ENCODE measurements at regions not wholly inside any gene's neighbourhood (a gene's known extent, or its start where the extent isn't known, plus 50 kb on each side); places are given as distances from the start of the nearest gene placed in this dataset.
"Not testable (repeated sequence)": the region's sequence is repeated elsewhere in the genome, so short reads cannot be mapped to it uniquely, and the experiment has no call there.

DNA sequence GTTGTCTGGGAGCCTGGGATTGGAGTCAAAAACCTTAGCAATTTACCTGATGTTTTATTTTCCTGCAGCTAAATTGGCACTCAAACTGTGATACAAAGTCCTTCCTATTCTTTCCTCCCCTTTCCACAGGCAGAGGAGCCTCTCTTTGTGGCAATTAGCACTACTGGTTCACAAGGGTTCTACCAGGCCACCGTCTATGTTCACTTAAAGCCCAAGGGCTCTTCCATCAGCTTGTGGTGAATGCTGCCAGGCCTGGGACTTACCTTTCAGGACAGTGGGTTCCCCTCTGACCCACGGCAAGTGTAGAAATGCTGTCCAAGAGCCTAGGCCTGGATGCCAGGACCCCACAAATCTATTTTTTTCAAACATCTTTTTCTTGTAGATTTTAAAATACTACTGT is 251.9 kb upstream of the B3GALT2 start:
- H3K4me3 ChIP-seq, result no peak overlapping the region
- no peaks in the 10 kb centered on the region for H3K79me2 ChIP-seq
- no peaks in the 10 kb centered on the region for H3K4me1 ChIP-seq (ENCODE audit: insufficient read depth)
- H4K20me1 ChIP-seq (ENCODE audit: insufficient read depth, poor library complexity, severe bottlenecking), result no peaks in the 10 kb centered on the region
- WGBS (ENCODE audit: low lambda C conversion rate, missing lambda C conversion rate), result 94% methylated on average over 2 of the region's 2 CpGs
- no peaks in the 10 kb centered on the region for H3K9me3 ChIP-seq (ENCODE audit: low read depth)
- no peak overlapping the region for H2AFZ ChIP-seq
- H3K4me2 ChIP-seq, result no peak overlapping the region
- no peak overlapping the region for H3K27ac ChIP-seq
- TF ChIP-seq EZH2 (IDR thresholded peaks at IDR 0.05; ENCODE audit: borderline replicate concordance) (no peak), EZH2phosphoT487 (IDR thresholded peaks at IDR 0.05; ENCODE audit: low read depth, severe bottlenecking, unreplicated experiment) (no peak)
- TF ChIP-seq, protein P1, sequence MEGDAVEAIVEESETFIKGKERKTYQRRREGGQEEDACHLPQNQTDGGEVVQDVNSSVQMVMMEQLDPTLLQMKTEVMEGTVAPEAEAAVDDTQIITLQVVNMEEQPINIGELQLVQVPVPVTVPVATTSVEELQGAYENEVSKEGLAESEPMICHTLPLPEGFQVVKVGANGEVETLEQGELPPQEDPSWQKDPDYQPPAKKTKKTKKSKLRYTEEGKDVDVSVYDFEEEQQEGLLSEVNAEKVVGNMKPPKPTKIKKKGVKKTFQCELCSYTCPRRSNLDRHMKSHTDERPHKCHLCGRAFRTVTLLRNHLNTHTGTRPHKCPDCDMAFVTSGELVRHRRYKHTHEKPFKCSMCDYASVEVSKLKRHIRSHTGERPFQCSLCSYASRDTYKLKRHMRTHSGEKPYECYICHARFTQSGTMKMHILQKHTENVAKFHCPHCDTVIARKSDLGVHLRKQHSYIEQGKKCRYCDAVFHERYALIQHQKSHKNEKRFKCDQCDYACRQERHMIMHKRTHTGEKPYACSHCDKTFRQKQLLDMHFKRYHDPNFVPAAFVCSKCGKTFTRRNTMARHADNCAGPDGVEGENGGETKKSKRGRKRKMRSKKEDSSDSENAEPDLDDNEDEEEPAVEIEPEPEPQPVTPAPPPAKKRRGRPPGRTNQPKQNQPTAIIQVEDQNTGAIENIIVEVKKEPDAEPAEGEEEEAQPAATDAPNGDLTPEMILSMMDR (IDR thresholded peaks at IDR 0.05; ENCODE audit: poor library complexity), result no peak
- no peak for DNase-seq (ENCODE audit: low spot score)
- no peaks in the 10 kb centered on the region for H3K9me2 ChIP-seq (replicated peaks; ENCODE audit: insufficient read depth)
- H3K27me3 ChIP-seq, result no peaks in the 10 kb centered on the region
- no peaks in the 10 kb centered on the region for H3K36me3 ChIP-seq (replicated peaks; ENCODE audit: insufficient read depth, low read depth)

DNA sequence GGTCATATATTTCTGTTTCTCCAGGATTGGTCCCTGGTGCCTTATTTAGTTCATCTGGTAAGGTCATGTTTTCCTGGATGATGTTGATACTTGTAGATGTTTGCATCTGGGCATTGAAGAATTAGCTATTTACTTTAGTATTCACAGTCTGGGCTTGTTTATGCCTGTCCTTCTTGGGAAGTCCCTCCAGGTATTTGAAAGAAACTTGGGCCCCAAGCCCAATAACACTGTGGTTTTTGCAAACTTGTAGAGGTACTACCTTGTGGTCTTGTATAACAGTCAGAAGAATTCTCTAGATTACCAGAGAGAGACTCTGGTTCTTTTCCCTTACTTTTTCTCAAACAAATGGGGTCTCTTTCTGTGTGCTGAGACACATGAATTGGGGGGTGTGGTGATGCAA is 251.4 kb upstream of the B3GALT2 start:
- no peaks in the 10 kb centered on the region for H3K36me3 ChIP-seq (replicated peaks; ENCODE audit: insufficient read depth, low read depth)
- no peak overlapping the region for H2AFZ ChIP-seq
- no peak overlapping the region for H3K27ac ChIP-seq
- no peak for TF ChIP-seq EZH2 (IDR thresholded peaks at IDR 0.05; ENCODE audit: borderline replicate concordance)
- TF ChIP-seq, protein P1 (IDR thresholded peaks at IDR 0.05; ENCODE audit: poor library complexity), result no peak
- TF ChIP-seq EZH2phosphoT487 (IDR thresholded peaks at IDR 0.05; ENCODE audit: low read depth, severe bottlenecking, unreplicated experiment), result no peak
- H3K4me2 ChIP-seq, result no peak overlapping the region
- no peaks in the 10 kb centered on the region for H3K27me3 ChIP-seq
- H3K79me2 ChIP-seq, result no peaks in the 10 kb centered on the region
- no peak for DNase-seq (ENCODE audit: low spot score)
- H3K4me3 ChIP-seq, result no peak overlapping the region
- H4K20me1 ChIP-seq (ENCODE audit: insufficient read depth, poor library complexity, severe bottlenecking), result no peaks in the 10 kb centered on the region
- no peaks in the 10 kb centered on the region for H3K9me2 ChIP-seq (replicated peaks; ENCODE audit: insufficient read depth)
- no peaks in the 10 kb centered on the region for H3K4me1 ChIP-seq (ENCODE audit: insufficient read depth)
- no peaks in the 10 kb centered on the region for H3K9me3 ChIP-seq (ENCODE audit: low read depth)

DNA sequence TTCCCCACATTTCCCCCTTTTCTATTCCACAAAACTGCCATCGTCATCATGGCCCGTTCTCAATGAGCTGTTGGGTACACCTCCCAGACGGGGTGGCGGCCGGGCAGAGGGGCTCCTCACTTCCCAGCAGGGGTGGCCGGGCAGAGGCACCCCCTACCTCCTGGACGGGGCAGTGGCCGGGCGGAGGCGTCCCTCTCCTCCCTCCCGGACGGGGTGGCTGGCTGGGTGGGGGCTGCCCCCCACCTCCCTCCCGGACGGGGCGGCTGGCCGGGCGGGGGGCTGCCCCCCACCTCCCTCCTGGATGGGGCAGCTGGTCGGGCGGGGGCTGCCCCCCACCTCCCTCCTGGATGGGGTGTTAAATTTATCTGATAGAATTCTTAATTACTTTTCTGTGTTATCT is 250.9 kb upstream of the B3GALT2 start:
- H3K36me3 ChIP-seq (replicated peaks; ENCODE audit: insufficient read depth, low read depth); H3K79me2 ChIP-seq; H3K27ac ChIP-seq; H4K20me1 ChIP-seq (ENCODE audit: insufficient read depth, poor library complexity, severe bottlenecking); H3K4me2 ChIP-seq; H2AFZ ChIP-seq; H3K9me2 ChIP-seq (replicated peaks; ENCODE audit: insufficient read depth); DNase-seq (ENCODE audit: low spot score); H3K4me1 ChIP-seq (ENCODE audit: insufficient read depth); H3K27me3 ChIP-seq; H3K4me3 ChIP-seq; H3K9me3 ChIP-seq (ENCODE audit: low read depth): not testable (repeated sequence)
- 100% methylated on average over 5 of the region's 19 CpGs for WGBS (ENCODE audit: low lambda C conversion rate, missing lambda C conversion rate)

DNA sequence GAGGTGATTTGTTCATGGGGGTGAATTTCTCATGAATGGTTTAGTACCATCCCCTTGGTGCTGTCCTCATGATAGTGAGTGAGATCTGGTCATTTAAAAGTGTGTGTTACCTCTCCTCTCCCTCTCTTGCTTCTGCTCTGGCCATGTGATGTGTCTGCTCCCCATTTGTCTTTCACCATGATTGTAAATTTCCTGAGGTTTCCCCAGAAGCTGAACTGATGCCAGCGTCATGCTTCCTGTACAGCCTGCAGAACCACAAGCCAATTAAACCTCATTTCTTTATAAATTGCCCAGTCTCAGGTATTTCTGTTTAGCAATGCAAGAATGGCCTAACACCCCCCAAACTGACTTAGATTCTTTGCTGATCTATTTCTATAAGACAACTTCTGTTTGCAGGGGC is 249.4 kb upstream of the B3GALT2 start:
- Histone ChIP-seq H2AFZ (no peak overlapping the region), H3K4me3 (no peak overlapping the region), H3K9me2 (replicated peaks; ENCODE audit: insufficient read depth) (no peaks in the 10 kb centered on the region), H4K20me1 (ENCODE audit: insufficient read depth, poor library complexity, severe bottlenecking) (no peaks in the 10 kb centered on the region), H3K36me3 (replicated peaks; ENCODE audit: insufficient read depth, low read depth) (no peaks in the 10 kb centered on the region), H3K27me3 (no peaks in the 10 kb centered on the region), H3K79me2 (no peaks in the 10 kb centered on the region), H3K4me1 (ENCODE audit: insufficient read depth) (no peaks in the 10 kb centered on the region), H3K27ac (no peak overlapping the region), H3K9me3 (ENCODE audit: low read depth) (no peaks in the 10 kb centered on the region), H3K4me2 (no peak overlapping the region)
- 91% methylated on average over 1 of the region's 1 CpG for WGBS (ENCODE audit: low lambda C conversion rate, missing lambda C conversion rate)
- TF ChIP-seq EZH2 (IDR thresholded peaks at IDR 0.05; ENCODE audit: borderline replicate concordance) (no peak), EZH2phosphoT487 (IDR thresholded peaks at IDR 0.05; ENCODE audit: low read depth, severe bottlenecking, unreplicated experiment) (no peak)
- TF ChIP-seq, protein P1 (IDR thresholded peaks at IDR 0.05; ENCODE audit: poor library complexity), result no peak
- DNase-seq (ENCODE audit: low spot score), result no peak
